Colonic mucosa (tissue), 4 donors: ENCODE measurements at regions not wholly inside any gene's neighbourhood (a gene's known extent, or its start where the extent isn't known, plus 50 kb on each side); places are given as distances from the start of the nearest gene placed in this dataset.

ENCODE experiments used
- DNase-seq: peaks from one replicate; pipeline ENCODE4 v3.0.0-alpha.2; 2020
- H3K27ac ChIP-seq: fragments of 200-600 bp; one replicate; pipeline ENCODE4 v1.8.0; 2021
- H3K27me3 ChIP-seq: fragments of 200-600 bp; one replicate; pipeline ENCODE4 v1.8.0; 2021
- H3K36me3 ChIP-seq: fragments of 200-600 bp; one replicate; pipeline ENCODE4 v1.8.0; 2021
- H3K4me1 ChIP-seq: fragments of 200-600 bp; one replicate; pipeline ENCODE4 v1.8.0; 2021; ENCODE audit warnings: mild to moderate bottlenecking
- H3K4me3 ChIP-seq: fragments of 200-600 bp; one replicate; pipeline ENCODE4 v1.8.0; 2021
- H3K9ac ChIP-seq, 2 donors: one replicate each; pipeline ENCODE4 v1.7.0; 2013; ENCODE audit warnings: control low read depth in 2 of 2, low read depth in 2 of 2, low read length in 2 of 2
- H3K9me3 ChIP-seq: fragments of 200-600 bp; one replicate; pipeline ENCODE4 v1.8.0; 2021
- CTCF ChIP-seq: fragments of 200-600 bp; IDR thresholded peaks from one replicate; pipeline ENCODE4 v1.8.0; 2022; ENCODE audit warnings: antibody characterized with exemption, mild to moderate bottlenecking
- intact Hi-C: fragments of 100-400 bp; cut with DNase I; formaldehyde crosslinking; loops from one replicate; pipeline ENCODE4 v1.14.1; 2022
- donor health status: healthy.
- donor health status: DM: no; HTN: no; CAD: no.
- donor health status: DM: no; HTN: no; CAD: no.

DNA sequence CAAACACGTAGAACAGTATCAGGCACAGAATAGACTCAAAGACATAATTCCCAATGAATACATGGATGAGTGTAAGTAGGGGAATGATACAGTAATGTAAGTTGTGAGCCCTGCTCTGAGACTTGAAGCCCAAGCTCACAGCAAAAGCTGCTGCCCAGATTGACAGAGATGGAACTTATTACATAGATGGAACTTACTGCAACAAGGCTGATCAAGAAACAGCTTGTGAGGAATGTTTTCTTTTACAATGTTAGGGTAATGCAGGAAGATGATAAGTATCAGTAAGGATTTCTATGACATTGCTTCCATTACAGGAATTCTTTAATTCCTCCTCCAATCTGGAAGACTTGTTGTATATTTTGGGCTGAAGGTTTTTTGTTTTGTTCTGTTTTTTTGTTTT lies 278.4 kb downstream of the IL15 start:
- Histone ChIP-seq H3K27ac (no peak overlapping the region), H3K9ac (no peak overlapping the region), H3K4me3 (no peak overlapping the region), H3K9me3 (no peaks in the 10 kb centered on the region), H3K36me3 (no peaks in the 10 kb centered on the region), H3K27me3 (no peaks in the 10 kb centered on the region), H3K4me1 (no peaks in the 10 kb centered on the region)
- intact Hi-C loops, result no loop called here
- no peak for TF ChIP-seq CTCF
- DNase-seq, result no peak

DNA sequence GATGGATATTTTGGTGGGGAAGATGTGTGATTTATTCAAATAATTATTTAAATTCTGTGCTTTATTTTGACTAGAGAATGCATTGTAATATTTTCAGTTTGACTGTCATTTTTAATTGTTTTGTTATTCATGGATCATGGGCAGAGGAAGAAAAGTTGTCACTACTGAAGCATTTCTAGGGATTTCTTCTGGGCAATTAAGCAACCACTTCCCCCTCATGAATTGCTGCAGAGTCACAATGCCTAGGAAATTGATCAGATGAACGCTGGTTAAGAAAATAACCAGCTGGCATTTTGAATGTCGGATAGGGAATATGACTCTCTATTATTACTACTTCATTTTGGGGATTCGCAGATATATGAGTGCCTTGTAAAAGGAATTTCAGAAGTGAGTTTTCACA lies 283.3 kb downstream of the IL15 start:
- TF ChIP-seq CTCF, result no peak
- H3K36me3 ChIP-seq, result no peaks in the 10 kb centered on the region
- no peak overlapping the region for H3K27ac ChIP-seq
- no peaks in the 10 kb centered on the region for H3K27me3 ChIP-seq
- no peak for DNase-seq
- no peak overlapping the region for H3K4me3 ChIP-seq
- no peaks in the 10 kb centered on the region for H3K9me3 ChIP-seq
- H3K9ac ChIP-seq, result no peak overlapping the region
- H3K4me1 ChIP-seq, result no peaks in the 10 kb centered on the region
- intact Hi-C loops, result no loop called here

- Histone ChIP-seq H3K4me1 (no peaks in the 10 kb centered on the region), H3K9me3 (no peaks in the 10 kb centered on the region), H3K4me3 (no peak overlapping the region), H3K27ac (no peak overlapping the region), H3K27me3 (no peaks in the 10 kb centered on the region), H3K9ac (no peak overlapping the region), H3K36me3 (no peaks in the 10 kb centered on the region)
- intact Hi-C loops, result no loop called here
- no peak for DNase-seq
- TF ChIP-seq CTCF, result no peak
Observed at GRCh38 chr4:141921293-141921692, 284.9 kb downstream of the IL15 start.

DNA sequence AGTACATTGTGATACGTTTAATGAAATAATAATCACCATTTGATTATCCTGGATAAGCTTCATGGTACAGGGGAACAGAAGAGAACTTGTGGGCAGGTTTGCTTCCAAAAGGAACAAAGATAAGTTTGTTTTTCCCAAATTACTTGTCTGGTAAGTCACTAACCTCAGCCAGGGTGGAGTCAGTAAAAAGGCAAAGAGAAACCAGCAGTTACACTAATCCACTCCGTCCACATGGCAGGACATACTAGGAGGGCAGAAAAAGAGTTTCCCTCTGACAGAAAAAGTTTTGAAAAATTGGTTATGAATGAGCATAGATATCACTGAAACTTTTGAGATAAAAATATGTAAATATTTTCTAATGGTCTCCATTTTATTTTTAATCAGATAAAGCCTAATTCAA lies 285.9 kb downstream of the IL15 start:
- intact Hi-C loops, result no loop called here
- no peak overlapping the region for H3K4me3 ChIP-seq
- H3K9ac ChIP-seq, result no peak overlapping the region
- H3K9me3 ChIP-seq, result no peaks in the 10 kb centered on the region
- H3K27me3 ChIP-seq, result no peaks in the 10 kb centered on the region
- H3K27ac ChIP-seq, result no peak overlapping the region
- DNase-seq, result no peak
- no peak for TF ChIP-seq CTCF
- no peaks in the 10 kb centered on the region for H3K36me3 ChIP-seq
- no peaks in the 10 kb centered on the region for H3K4me1 ChIP-seq

- intact Hi-C loops, result no loop called here
- DNase-seq, result no peak
- Histone ChIP-seq H3K9me3 (no peaks in the 10 kb centered on the region), H3K27me3 (no peaks in the 10 kb centered on the region), H3K4me1 (no peaks in the 10 kb centered on the region), H3K4me3 (no peak overlapping the region), H3K9ac (no peak overlapping the region), H3K36me3 (no peaks in the 10 kb centered on the region), H3K27ac (no peak overlapping the region)
- TF ChIP-seq CTCF, result no peak
Observed at GRCh38 chr4:141926406-141926805, 290.0 kb downstream of the IL15 start.

GRCh38 chr4:141932490-141932889 lies 296.1 kb downstream of the IL15 start:
- no peak overlapping the region for H3K4me3 ChIP-seq
- H3K9ac ChIP-seq, result no peak overlapping the region
- intact Hi-C loops, result no loop called here
- no peaks in the 10 kb centered on the region for H3K36me3 ChIP-seq
- no peaks in the 10 kb centered on the region for H3K9me3 ChIP-seq
- no peak for TF ChIP-seq CTCF
- no peak for DNase-seq
- H3K27me3 ChIP-seq, result no peaks in the 10 kb centered on the region
- H3K27ac ChIP-seq, result no peak overlapping the region
- H3K4me1 ChIP-seq, result no peaks in the 10 kb centered on the region
